Chondrocyte (in vitro differentiated cells): ENCODE measurements at regions not wholly inside any gene's neighbourhood (a gene's known extent, or its start where the extent isn't known, plus 50 kb on each side); places are given as distances from the start of the nearest gene placed in this dataset.

Experiments used
- DNase-seq: peaks from one replicate; pipeline ENCODE4 v3.0.0; 2021; ENCODE audit warnings: mixed read lengths, low spot score
- H3K27ac Mint-ChIP-seq: one replicate; pipeline ENCODE4 v1.8.0; 2021; ENCODE audit warnings: mild to moderate bottlenecking, moderate library complexity, mixed read lengths; ENCODE audit not compliant: unreplicated experiment
- H3K27me3 Mint-ChIP-seq: 2 replicates; pipeline ENCODE4 v1.8.0; 2021; ENCODE audit warnings: low read depth, mixed read lengths
- H3K36me3 Mint-ChIP-seq: 2 replicates; pipeline ENCODE4 v1.8.0; 2021; ENCODE audit warnings: low read depth, mixed read lengths
- H3K4me1 Mint-ChIP-seq: 2 replicates; pipeline ENCODE4 v1.8.0; 2021; ENCODE audit warnings: low read depth, mild to moderate bottlenecking, mixed read lengths
- H3K4me3 Mint-ChIP-seq: one replicate; pipeline ENCODE4 v1.8.0; 2021; ENCODE audit warnings: mild to moderate bottlenecking, moderate library complexity, mixed read lengths; ENCODE audit not compliant: unreplicated experiment
- H3K9me3 Mint-ChIP-seq: 2 replicates; pipeline ENCODE4 v1.8.0; 2021; ENCODE audit warnings: low read depth, mixed read lengths
- TF ChIP-seq, protein P1 (sequence below): fragments of 200-600 bp; sonication (generic); IDR thresholded peaks from 2 replicates; pipeline ENCODE4 v1.5.0; 2021; ENCODE audit warnings: antibody characterized with exemption, mild to moderate bottlenecking, moderate library complexity

DNA sequence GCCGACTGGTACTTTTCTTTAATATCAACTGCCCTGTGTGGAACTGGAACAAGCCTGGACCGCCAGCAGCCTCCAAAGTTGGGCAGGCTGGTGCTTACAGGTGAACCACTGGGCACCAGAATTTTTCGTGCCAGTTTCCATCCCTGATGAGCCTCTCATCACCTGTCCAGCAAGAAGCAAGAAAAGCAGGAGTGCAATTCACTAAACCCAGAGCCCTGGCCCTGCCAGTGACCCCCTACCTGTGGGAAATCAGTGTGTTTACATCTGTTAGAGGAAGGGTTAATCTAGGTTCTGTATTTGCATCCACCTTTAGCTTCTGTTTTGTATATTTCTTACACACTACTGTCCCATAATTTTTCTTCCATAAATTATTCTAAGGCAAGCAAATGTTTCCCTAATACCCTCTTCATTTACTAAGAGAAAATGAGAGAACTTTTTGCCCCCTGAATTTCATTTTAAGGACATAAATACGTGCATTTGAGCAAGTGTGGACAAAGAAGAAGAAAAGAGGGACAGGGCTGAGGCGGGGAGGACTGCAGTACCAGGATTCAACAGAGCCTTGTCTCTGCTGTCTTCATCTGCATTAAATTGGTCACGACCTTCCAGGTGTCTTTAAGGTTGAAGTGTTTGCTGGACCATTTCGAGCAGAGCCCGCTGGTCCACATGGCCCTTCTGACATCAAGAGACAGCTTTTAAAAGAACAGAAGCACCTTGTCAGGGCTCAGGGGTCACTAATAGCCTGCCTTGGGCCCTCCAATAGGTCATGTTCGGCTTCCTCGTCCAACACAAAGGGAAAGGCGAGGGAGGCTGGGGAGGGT lies 763.1 kb downstream of the BCL11A start:
- Mint-ChIP-seq H3K36me3 (peaks cover 2% of the 10 kb centered on the region), H3K27me3 (peaks cover 8% of the 10 kb centered on the region), H3K27ac (no peak overlapping the region), H3K9me3 (peaks cover 7% of the 10 kb centered on the region), H3K4me1 (no peaks in the 10 kb centered on the region), H3K4me3 (no peak overlapping the region)
- TF ChIP-seq, protein P1, sequence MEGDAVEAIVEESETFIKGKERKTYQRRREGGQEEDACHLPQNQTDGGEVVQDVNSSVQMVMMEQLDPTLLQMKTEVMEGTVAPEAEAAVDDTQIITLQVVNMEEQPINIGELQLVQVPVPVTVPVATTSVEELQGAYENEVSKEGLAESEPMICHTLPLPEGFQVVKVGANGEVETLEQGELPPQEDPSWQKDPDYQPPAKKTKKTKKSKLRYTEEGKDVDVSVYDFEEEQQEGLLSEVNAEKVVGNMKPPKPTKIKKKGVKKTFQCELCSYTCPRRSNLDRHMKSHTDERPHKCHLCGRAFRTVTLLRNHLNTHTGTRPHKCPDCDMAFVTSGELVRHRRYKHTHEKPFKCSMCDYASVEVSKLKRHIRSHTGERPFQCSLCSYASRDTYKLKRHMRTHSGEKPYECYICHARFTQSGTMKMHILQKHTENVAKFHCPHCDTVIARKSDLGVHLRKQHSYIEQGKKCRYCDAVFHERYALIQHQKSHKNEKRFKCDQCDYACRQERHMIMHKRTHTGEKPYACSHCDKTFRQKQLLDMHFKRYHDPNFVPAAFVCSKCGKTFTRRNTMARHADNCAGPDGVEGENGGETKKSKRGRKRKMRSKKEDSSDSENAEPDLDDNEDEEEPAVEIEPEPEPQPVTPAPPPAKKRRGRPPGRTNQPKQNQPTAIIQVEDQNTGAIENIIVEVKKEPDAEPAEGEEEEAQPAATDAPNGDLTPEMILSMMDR = no peak
- DNase-seq = no peak

DNA sequence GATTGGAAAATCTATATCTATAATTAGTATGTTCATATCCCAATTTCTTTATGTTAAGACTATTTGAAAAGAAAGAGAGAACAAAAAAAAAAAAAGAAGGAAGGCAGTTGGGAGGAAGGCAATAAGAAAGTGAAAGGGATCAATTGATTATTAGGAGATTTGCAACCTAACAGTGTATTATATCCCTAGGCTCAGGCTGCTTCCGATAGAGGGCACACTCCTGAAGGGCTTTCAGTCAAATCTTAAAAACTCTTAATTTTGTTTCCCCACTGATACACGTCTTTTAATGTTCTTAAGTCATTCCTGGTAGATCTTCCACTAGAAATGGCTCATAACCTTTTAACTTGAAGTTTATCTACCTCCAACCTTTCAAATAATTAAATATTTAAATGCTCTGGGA lies 763.9 kb downstream of the BCL11A start:
- peaks cover 5% of the 10 kb centered on the region for H3K9me3 Mint-ChIP-seq
- no peak for DNase-seq
- peaks cover 2% of the 10 kb centered on the region for H3K36me3 Mint-ChIP-seq
- TF ChIP-seq, protein P1 = no peak
- H3K27me3 Mint-ChIP-seq = peaks cover 8% of the 10 kb centered on the region
- no peaks in the 10 kb centered on the region for H3K4me1 Mint-ChIP-seq
- H3K27ac Mint-ChIP-seq = no peak overlapping the region
- H3K4me3 Mint-ChIP-seq = no peak overlapping the region

DNA sequence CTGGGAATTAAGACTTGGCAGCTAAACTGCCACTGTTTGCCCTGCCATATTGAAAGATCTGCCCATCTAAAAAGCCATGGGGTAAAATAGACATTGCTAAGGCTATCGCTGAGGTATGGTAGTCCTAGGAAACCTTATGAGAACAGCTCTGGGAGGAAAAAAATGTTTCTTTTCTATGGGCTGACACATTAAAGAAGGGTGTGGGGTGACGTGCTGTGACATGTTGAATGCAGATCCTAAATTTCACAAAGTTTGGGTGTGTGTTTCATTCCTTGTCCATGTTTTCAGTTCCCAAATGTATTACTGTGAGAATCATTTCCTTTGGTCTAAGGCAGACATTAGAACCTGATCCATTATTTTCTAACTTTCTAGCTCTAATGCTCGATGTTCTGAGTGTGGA lies 766.4 kb downstream of the BCL11A start:
- Mint-ChIP-seq H3K36me3 (no peaks in the 10 kb centered on the region), H3K4me1 (no peaks in the 10 kb centered on the region), H3K9me3 (no peaks in the 10 kb centered on the region), H3K4me3 (no peak overlapping the region), H3K27ac (no peak overlapping the region), H3K27me3 (peaks cover 10% of the 10 kb centered on the region)
- TF ChIP-seq, protein P1 = no peak
- DNase-seq = no peak

DNA sequence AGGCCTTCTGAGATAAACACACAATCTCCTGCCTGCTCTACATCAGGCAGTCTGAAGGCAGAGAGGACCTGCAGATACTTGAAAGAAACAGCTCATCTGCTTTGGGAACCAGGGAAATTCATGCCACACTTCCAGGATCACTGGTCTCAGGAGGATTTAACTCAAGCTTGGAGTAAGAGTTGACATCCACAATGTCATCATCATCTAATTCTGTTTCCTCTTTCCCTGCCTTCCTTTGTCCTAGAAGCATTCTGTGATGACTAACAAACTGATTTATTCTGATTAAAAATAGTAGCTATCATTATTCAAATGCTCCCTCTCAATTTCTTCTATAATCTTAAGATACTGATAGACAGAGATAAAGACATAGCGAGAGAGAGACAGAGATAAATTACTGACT lies 766.8 kb downstream of the BCL11A start:
- H3K4me1 Mint-ChIP-seq = no peaks in the 10 kb centered on the region
- no peak for DNase-seq
- H3K36me3 Mint-ChIP-seq = no peaks in the 10 kb centered on the region
- H3K27ac Mint-ChIP-seq = no peak overlapping the region
- peaks cover 10% of the 10 kb centered on the region for H3K27me3 Mint-ChIP-seq
- H3K4me3 Mint-ChIP-seq = no peak overlapping the region
- TF ChIP-seq, protein P1 = no peak
- H3K9me3 Mint-ChIP-seq = no peaks in the 10 kb centered on the region

- Mint-ChIP-seq H3K4me3 (no peak overlapping the region), H3K27ac (no peak overlapping the region), H3K9me3 (no peaks in the 10 kb centered on the region), H3K27me3 (peaks cover 2% of the 10 kb centered on the region), H3K36me3 (no peaks in the 10 kb centered on the region), H3K4me1 (peaks cover 4% of the 10 kb centered on the region)
- DNase-seq = no peak
- TF ChIP-seq, protein P1 = no peak
Observed at GRCh38 chr2:59779571-59779970, 773.9 kb downstream of the BCL11A start.
